Tibial nerve (tissue), 4 donors: ENCODE measurements at regions not wholly inside any gene's neighbourhood (a gene's known extent, or its start where the extent isn't known, plus 50 kb on each side); places are given as distances from the start of the nearest gene placed in this dataset.
"Not testable (repeated sequence)": the region's sequence is repeated elsewhere in the genome, so short reads cannot be mapped to it uniquely, and the experiment has no call there.

Experiments used
- DNase-seq, 2 donors: peaks; one replicate each; pipeline ENCODE4 v3.0.0-alpha.2; 2019; ENCODE audit warnings: low spot score in 2 of 2
- H3K27ac ChIP-seq, 4 donors: fragments of 200-600 bp; sonication (generic) in 3 of 4; one replicate each; pipeline ENCODE4 v1.5.1; 2017 to 2019; ENCODE audit warnings: mild to moderate bottlenecking in 1 of 4
- H3K27me3 ChIP-seq, 2 donors: fragments of 200-600 bp; sonication (generic) in 1 of 2; one replicate each; pipeline versions ENCODE4 v1.5.1 to v1.6.0; 2017 to 2019
- H3K36me3 ChIP-seq, 3 donors: fragments of 200-600 bp; sonication (generic); one replicate each; pipeline ENCODE4 v1.5.1; 2018 to 2019
- H3K4me1 ChIP-seq, 4 donors: fragments of 200-600 bp; sonication (generic) in 3 of 4; one replicate each; pipeline ENCODE4 v1.5.1; 2017 to 2019
- H3K4me3 ChIP-seq, 4 donors: fragments of 200-600 bp; sonication (generic) in 3 of 4; one replicate each; pipeline ENCODE4 v1.5.1; 2017 to 2019; ENCODE audit warnings: mild to moderate bottlenecking in 1 of 4, moderate library complexity in 1 of 4
- H3K9me3 ChIP-seq, 4 donors: fragments of 200-600 bp; sonication (generic) in 3 of 4; one replicate each; pipeline ENCODE4 v1.5.1; 2017 to 2019
- EP300 ChIP-seq, 2 donors: sonication (generic); formaldehyde crosslinking; IDR thresholded peaks; one replicate each; pipeline ENCODE4 v1.6.1; 2017; ENCODE audit warnings: antibody characterized with exemption in 2 of 2, mild to moderate bottlenecking in 1 of 2
- POLR2A ChIP-seq, 2 donors: fragments of 450-650 bp; IDR thresholded peaks; one replicate each; pipeline ENCODE4 v1.6.1; 2017; ENCODE audit warnings: antibody characterized with exemption in 2 of 2, mild to moderate bottlenecking in 2 of 2, moderate library complexity in 2 of 2
- WGBS, 2 donors: methylation state at CpG; one replicate each; pipeline ENCODE4 v1.1.5; 2018; 5-methylcytosine and 5-hydroxymethylcytosine counted together
- TF ChIP-seq, protein P1 (sequence below), 5 experiments: fragments of 200-600 bp in 3 of 5; fragments of 450-650 bp in 2 of 5; sonication (generic) in 3 of 5; IDR thresholded peaks; one replicate each; pipeline ENCODE4 v1.5.1; 2016 to 2019; ENCODE audit warnings: antibody characterized with exemption in 5 of 5, mild to moderate bottlenecking in 3 of 5, moderate library complexity in 2 of 5

DNA sequence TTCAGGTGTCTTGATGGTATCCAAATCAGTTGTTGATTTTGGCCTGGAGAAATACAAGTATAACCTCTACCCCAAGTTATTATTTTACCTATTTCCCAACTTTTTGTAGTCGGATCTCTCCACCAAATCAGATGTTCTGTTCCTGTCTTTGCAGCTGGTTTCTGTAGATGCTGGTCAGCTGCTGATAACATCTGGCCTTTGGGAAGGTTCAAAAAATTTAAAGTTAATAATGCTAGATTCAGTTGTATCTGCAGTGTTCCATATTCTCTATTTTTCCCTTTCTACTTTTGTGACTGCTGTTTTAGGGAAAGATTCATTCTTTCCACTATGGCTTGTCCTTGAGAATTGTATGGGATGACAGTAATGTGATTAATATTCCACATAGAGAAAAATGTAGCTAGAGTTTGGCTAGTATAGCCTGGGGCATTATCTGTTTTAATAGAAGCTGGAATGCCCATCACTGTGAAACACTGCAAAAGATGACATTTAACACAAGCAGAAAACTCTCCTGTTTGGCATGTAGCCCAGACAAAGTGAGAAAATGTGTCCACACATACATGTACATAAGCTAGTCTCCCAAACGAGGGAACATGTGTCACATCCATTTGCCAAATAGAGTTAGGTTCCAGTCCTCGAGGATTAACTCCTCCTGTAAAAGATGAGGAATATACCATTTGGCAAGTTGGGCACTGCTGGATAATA, 99.2 kb downstream of the ZNF100 start:
- H3K27ac ChIP-seq, H3K36me3 ChIP-seq, H3K4me1 ChIP-seq, H3K9me3 ChIP-seq, DNase-seq, H3K4me3 ChIP-seq, H3K27me3 ChIP-seq: not testable (repeated sequence)
- WGBS, 2 donors, result 32 to 40% methylated on average over 3 of the region's 3 CpGs

DNA sequence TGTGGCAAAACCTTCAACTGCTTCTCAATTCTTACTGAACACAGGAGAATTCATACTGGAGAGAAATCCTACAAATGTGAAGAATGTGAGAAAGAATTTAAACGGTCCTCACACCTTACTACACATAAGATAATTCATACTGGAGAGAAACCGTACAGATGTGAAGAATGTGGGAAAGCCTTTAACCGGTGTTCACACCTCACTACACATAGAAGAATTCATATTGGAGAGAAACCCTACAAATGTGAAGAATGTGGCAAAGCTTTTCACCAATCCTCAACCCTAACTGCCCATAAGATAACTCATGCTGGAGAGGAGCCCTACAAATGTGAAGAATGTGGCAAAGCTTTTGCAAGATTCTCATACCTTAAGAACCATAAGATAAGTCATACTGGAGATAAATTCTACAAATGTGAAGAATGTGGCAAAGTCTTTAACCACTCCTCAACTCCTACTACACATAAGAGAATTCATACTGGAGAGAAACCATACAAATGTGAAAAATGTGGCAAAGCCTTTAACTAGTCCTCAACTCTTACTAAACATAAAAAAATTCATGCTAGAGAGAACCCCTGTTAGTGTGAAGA, 111.7 kb downstream of the ZNF100 start:
- 80% methylated on average over 3 of the region's 3 CpGs for WGBS, 2 donors
- TF ChIP-seq EP300 (IDR thresholded peaks at IDR 0.05) (no peak), POLR2A (IDR thresholded peaks at IDR 0.05) (no peak)
- TF ChIP-seq, protein P1, sequence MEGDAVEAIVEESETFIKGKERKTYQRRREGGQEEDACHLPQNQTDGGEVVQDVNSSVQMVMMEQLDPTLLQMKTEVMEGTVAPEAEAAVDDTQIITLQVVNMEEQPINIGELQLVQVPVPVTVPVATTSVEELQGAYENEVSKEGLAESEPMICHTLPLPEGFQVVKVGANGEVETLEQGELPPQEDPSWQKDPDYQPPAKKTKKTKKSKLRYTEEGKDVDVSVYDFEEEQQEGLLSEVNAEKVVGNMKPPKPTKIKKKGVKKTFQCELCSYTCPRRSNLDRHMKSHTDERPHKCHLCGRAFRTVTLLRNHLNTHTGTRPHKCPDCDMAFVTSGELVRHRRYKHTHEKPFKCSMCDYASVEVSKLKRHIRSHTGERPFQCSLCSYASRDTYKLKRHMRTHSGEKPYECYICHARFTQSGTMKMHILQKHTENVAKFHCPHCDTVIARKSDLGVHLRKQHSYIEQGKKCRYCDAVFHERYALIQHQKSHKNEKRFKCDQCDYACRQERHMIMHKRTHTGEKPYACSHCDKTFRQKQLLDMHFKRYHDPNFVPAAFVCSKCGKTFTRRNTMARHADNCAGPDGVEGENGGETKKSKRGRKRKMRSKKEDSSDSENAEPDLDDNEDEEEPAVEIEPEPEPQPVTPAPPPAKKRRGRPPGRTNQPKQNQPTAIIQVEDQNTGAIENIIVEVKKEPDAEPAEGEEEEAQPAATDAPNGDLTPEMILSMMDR (IDR thresholded peaks at IDR 0.05), result no peak
- no peaks in the 10 kb centered on the region for H3K4me1 ChIP-seq
- no peak overlapping the region for H3K4me3 ChIP-seq
- no peak for DNase-seq
- peaks cover 0 to 15% (median 0%) of the 10 kb centered on the region in 4 donors for H3K9me3 ChIP-seq
- no peaks in the 10 kb centered on the region for H3K27me3 ChIP-seq
- H3K27ac ChIP-seq, result no peak overlapping the region
- H3K36me3 ChIP-seq, result no peaks in the 10 kb centered on the region

DNA sequence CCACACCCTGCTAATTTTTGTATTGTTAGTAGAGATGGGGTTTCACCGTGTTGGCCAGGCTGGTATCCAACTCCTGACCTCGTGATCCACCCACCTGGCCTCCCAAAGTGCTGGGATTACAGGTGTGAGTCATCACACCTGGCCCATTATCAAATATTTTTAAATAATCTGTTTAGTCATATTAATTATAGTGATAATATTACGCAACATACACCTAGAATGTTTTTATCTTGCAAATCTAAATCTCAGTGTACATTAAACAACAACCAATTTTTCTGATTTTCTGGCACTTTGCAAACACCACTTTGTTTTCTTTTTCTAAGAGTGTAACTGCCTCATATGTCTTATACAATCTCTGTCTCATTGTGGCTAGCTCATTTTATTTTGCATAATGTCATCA, 115.9 kb downstream of the ZNF100 start:
- WGBS, 2 donors, result 42 to 53% methylated on average over 3 of the region's 3 CpGs
- not testable (repeated sequence) for H3K4me3 ChIP-seq, H3K36me3 ChIP-seq, H3K27ac ChIP-seq, H3K27me3 ChIP-seq, H3K4me1 ChIP-seq, H3K9me3 ChIP-seq, DNase-seq

DNA sequence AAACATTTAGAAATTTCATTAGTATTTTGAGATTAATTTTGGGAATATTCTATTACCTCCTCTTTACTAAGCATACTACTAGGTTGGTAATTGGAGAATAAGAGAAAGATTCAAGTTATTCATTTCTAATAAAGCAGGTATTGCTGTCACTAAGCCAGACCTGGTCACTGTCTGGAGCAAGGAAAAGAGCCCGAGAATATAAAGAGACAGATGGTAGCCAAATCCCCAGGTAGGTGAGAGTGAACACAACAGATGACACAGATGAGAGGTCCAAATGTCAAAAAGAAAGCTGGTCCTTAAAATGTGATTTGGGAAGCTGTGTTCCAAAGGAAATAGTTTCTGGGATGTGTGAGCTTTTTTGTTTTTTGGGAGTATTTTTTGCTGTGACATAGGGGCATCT, 128.6 kb downstream of the ZNF100 start:
- no peak overlapping the region for H3K4me3 ChIP-seq
- 71 to 79% methylated on average over 1 of the region's 1 CpG for WGBS, 2 donors
- DNase-seq, result no peak
- no peaks in the 10 kb centered on the region for H3K36me3 ChIP-seq
- TF ChIP-seq POLR2A (IDR thresholded peaks at IDR 0.05), result no peak
- TF ChIP-seq EP300 (IDR thresholded peaks at IDR 0.05), result no peak
- TF ChIP-seq, protein P1 (IDR thresholded peaks at IDR 0.05), result no peak
- no peaks in the 10 kb centered on the region for H3K27me3 ChIP-seq
- H3K27ac ChIP-seq, result no peak overlapping the region
- no peaks in the 10 kb centered on the region for H3K4me1 ChIP-seq
- peaks cover 0 to 4% (median 0%) of the 10 kb centered on the region in 4 donors for H3K9me3 ChIP-seq

DNA sequence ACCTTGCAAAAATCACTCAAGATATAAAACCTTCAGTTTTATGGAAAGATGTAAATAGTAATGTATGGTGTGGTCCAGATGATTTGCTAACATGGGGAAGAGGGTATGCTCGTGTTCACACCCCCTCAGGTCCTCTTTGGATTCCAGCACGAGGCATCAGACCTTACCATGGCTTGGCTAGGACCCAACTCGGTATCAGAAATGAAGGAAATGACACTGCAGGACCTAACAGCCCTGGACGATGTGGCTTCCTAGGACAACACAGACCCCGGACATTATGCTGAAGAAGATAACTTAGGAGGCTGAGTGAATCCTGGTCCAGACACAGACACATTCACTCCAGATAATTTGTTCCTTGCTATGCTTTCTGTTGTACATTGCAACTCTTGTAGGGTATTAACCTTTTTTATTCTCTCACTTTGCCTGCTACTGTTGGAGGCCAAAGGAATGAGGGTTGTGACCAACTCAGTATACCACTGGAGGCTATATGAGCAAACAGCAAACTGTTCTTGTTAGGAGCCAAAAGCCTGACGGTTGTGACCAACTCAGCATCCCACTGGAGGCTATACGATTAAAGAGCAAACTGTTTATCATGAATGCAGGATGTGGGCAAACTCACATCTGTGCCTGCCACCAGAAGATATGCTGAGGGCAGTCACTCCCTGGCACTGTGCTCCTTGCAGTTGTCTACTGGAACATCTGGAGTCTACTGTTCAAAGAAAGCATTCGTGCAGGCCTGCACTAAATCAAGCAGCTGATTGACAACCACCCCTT, 121.7 kb downstream of the ZNF429 start:
- Histone ChIP-seq H3K27me3 (no peaks in the 10 kb centered on the region), H3K36me3 (no peaks in the 10 kb centered on the region), H3K9me3 (no peaks in the 10 kb centered on the region), H3K27ac (no peak overlapping the region), H3K4me1 (no peaks in the 10 kb centered on the region), H3K4me3 (no peak overlapping the region)
- WGBS, 2 donors, result 77 to 78% methylated on average over 8 of the region's 8 CpGs
- DNase-seq, result no peak
- TF ChIP-seq POLR2A (IDR thresholded peaks at IDR 0.05), result no peak
- no peak for TF ChIP-seq EP300 (IDR thresholded peaks at IDR 0.05)
- TF ChIP-seq, protein P1 (IDR thresholded peaks at IDR 0.05), result no peak

DNA sequence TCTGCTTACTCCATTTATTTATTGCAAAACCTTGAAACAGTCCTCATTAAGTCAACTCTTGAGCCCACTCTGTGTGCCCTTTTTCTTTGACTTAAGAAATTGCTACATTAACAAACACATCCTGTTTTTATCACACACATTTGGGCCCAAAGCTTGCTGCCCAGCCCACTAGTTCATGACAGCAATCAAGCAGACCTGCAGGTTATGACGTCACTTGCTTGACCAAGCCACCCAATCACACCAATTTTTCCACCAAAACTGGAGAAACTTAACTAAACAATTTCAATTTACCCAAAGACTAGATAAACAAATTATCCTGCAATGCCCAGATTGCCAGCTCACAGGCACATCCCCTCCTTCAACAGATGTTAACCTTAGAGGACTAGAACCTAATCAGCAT, 120.7 kb downstream of the ZNF429 start:
- no peaks in the 10 kb centered on the region for H3K36me3 ChIP-seq
- DNase-seq, result no peak
- 0 to 49% methylated on average over 1 of the region's 1 CpG for WGBS, 2 donors
- no peak overlapping the region for H3K27ac ChIP-seq
- no peaks in the 10 kb centered on the region for H3K4me1 ChIP-seq
- H3K9me3 ChIP-seq, result no peaks in the 10 kb centered on the region
- no peak overlapping the region for H3K4me3 ChIP-seq
- TF ChIP-seq POLR2A (IDR thresholded peaks at IDR 0.05) (no peak), EP300 (IDR thresholded peaks at IDR 0.05) (no peak)
- TF ChIP-seq, protein P1 (IDR thresholded peaks at IDR 0.05), result no peak
- no peaks in the 10 kb centered on the region for H3K27me3 ChIP-seq
